ENCODE measurements at regions not wholly inside any gene's neighbourhood (a gene's known extent, or its start where the extent isn't known, plus 50 kb on each side); places are given as distances from the start of the nearest gene placed in this dataset.
"Not testable (repeated sequence)": the region's sequence is repeated elsewhere in the genome, so short reads cannot be mapped to it uniquely, and the experiment has no call there.

DNA sequence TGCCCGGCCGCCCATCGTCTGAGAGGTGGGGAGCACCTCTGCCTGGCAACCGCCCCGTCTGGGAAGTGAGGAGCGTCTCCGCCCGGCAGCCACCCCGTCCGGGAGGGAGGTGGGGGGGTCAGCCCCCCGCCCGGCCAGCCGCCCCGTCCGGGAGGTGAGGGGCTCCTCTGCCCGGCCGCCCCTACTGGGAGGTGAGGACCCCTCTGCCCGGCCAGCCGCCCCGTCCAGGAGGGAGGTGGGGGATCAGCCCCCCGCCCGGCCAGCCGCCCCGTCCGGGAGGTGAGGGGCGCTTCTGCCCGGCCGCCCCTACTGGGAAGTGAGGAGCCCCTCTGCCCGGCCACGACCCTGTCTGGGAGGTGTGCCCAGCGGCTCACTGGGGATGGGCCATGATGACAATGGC lies 80.5 kb upstream of the FAM110C start:
- not testable (repeated sequence) for H3K36me3 ChIP-seq (ENCODE audit: control insufficient read depth in 2 of 2, insufficient read depth in 2 of 2, low read length in 2 of 2); H3K27ac ChIP-seq (ENCODE audit: low read depth in 2 of 2, low read length in 2 of 2); H3K9ac ChIP-seq (ENCODE audit: low read depth in 1 of 2, low read length in 2 of 2); H3K4me3 ChIP-seq (ENCODE audit: low read length in 2 of 2); H3K4me1 ChIP-seq (ENCODE audit: control insufficient read depth in 2 of 2, insufficient read depth in 2 of 2, low read length in 2 of 2); H3K27me3 ChIP-seq (ENCODE audit: control insufficient read depth in 2 of 2, insufficient read depth in 2 of 2, low read length in 2 of 2); H3K9me3 ChIP-seq (ENCODE audit: control insufficient read depth in 2 of 2, low read length in 2 of 2)

DNA sequence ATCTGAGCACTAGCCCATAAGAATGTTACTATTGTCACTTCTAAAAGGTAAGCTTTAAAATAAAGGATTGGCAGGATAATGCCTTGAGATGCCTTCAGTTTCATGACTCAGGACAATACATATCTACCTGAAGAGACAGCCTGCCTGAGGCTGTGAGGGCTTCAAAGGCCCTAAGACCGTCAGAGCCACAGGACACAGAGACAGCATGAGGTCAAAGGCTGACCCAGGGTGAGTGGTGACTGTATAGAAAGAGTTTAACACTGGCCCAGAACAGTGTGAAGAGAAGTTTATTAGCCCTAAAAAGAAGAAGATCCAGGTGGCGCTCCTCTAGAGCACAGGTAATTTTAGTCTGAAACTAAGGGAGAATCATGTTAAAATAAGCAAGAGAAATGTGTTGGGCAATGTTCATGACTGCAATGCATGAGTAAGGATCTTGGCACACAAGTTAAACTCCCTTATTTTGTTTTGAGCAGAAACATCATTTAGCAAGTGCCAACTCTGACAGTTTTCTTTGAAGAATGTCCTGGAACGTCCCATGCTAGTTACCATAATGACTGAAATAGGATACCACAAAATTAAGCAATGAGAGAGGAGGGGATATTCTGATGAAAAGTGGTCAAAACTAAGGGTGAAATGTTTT lies 78.1 kb upstream of the FAM110C start:
- no peak overlapping the region for H3K4me3 ChIP-seq (ENCODE audit: low read length in 2 of 2)
- no peak overlapping the region for H3K27ac ChIP-seq (ENCODE audit: low read depth in 2 of 2, low read length in 2 of 2)
- H3K36me3 ChIP-seq (ENCODE audit: control insufficient read depth in 2 of 2, insufficient read depth in 2 of 2, low read length in 2 of 2), result no peaks in the 10 kb centered on the region

DNA sequence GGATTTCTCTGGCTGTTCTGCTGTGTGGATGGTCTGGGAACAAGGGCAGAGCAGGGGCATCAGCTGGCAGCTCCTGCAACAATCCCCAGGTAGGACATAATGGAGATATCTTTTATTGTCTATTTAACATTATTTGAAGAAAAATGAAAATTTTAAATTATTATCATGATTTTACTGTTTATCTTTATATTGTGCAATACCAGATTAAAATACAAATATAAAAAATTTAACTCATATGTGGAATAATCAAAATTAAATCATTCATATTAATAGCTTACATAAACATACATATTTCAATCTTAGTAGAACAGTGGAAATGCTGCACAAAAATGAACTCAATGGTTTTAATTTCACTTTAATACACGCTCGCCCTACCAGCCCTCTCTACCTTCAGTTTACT lies 70.6 kb upstream of the FAM110C start:
- Histone ChIP-seq H3K9me3 (ENCODE audit: control insufficient read depth in 2 of 2, low read length in 2 of 2) (no peaks in the 10 kb centered on the region), H3K36me3 (ENCODE audit: control insufficient read depth in 2 of 2, insufficient read depth in 2 of 2, low read length in 2 of 2) (no peaks in the 10 kb centered on the region), H3K4me1 (ENCODE audit: control insufficient read depth in 2 of 2, insufficient read depth in 2 of 2, low read length in 2 of 2) (no peaks in the 10 kb centered on the region), H3K27me3 (ENCODE audit: control insufficient read depth in 2 of 2, insufficient read depth in 2 of 2, low read length in 2 of 2) (no peaks in the 10 kb centered on the region), H3K9ac (ENCODE audit: low read depth in 1 of 2, low read length in 2 of 2) (no peak overlapping the region), H3K27ac (ENCODE audit: low read depth in 2 of 2, low read length in 2 of 2) (no peak overlapping the region), H3K4me3 (ENCODE audit: low read length in 2 of 2) (no peak overlapping the region)

More for the DNA sequence above, 78.1 kb upstream of the FAM110C start:
- Histone ChIP-seq H3K9me3 (ENCODE audit: control insufficient read depth in 2 of 2, low read length in 2 of 2) (no peaks in the 10 kb centered on the region), H3K9ac (ENCODE audit: low read depth in 1 of 2, low read length in 2 of 2) (no peak overlapping the region), H3K27me3 (ENCODE audit: control insufficient read depth in 2 of 2, insufficient read depth in 2 of 2, low read length in 2 of 2) (no peaks in the 10 kb centered on the region), H3K4me1 (ENCODE audit: control insufficient read depth in 2 of 2, insufficient read depth in 2 of 2, low read length in 2 of 2) (no peaks in the 10 kb centered on the region)

DNA sequence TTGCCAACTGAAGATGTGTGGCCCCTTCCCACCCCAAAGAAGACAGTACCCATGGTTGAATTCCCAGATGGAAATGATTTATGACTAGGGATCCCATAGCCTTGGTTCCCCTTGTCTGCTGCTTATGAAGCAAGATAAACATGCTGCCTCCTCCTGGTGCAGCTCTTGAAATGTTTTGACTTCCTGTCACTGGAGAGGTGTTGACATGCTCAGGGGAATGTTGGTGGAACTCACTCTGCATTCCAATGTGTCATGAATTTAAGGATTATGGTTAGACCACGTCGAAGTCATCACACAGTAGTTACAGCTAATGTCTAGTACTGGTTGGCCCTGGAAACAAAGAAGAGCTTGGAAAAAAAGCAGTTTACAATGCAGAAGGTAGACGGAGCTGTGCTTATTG lies 69.0 kb upstream of the FAM110C start:
- H3K9ac ChIP-seq (ENCODE audit: low read depth in 1 of 2, low read length in 2 of 2), result no peak overlapping the region
- H3K4me1 ChIP-seq (ENCODE audit: control insufficient read depth in 2 of 2, insufficient read depth in 2 of 2, low read length in 2 of 2), result no peaks in the 10 kb centered on the region
- no peaks in the 10 kb centered on the region for H3K27me3 ChIP-seq (ENCODE audit: control insufficient read depth in 2 of 2, insufficient read depth in 2 of 2, low read length in 2 of 2)
- no peaks in the 10 kb centered on the region for H3K36me3 ChIP-seq (ENCODE audit: control insufficient read depth in 2 of 2, insufficient read depth in 2 of 2, low read length in 2 of 2)
- no peak overlapping the region for H3K4me3 ChIP-seq (ENCODE audit: low read length in 2 of 2)
- H3K9me3 ChIP-seq (ENCODE audit: control insufficient read depth in 2 of 2, low read length in 2 of 2), result no peaks in the 10 kb centered on the region
- H3K27ac ChIP-seq (ENCODE audit: low read depth in 2 of 2, low read length in 2 of 2), result no peak overlapping the region

DNA sequence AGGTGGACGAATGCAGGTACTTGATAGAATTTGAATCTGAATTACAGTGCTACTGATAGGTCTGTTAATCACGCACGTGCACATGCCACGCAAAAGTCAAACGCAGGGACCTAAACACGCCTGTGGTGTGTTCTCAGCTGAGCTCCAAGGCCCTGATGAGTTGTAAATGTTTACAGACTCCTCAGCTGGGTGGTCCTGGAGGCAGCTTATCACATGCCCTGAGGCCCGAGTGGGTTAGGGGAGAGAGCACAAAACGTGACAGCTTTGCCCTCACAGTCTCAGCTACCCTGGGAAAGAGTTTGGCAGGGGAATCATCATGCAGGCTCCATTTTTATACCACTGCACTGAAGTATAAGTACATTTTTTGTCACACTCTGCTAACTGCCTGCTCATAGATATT lies 68.3 kb upstream of the FAM110C start:
- Histone ChIP-seq H3K36me3 (ENCODE audit: control insufficient read depth in 2 of 2, insufficient read depth in 2 of 2, low read length in 2 of 2) (no peaks in the 10 kb centered on the region), H3K4me3 (ENCODE audit: low read length in 2 of 2) (no peak overlapping the region), H3K9me3 (ENCODE audit: control insufficient read depth in 2 of 2, low read length in 2 of 2) (no peaks in the 10 kb centered on the region), H3K9ac (ENCODE audit: low read depth in 1 of 2, low read length in 2 of 2) (no peak overlapping the region), H3K27ac (ENCODE audit: low read depth in 2 of 2, low read length in 2 of 2) (no peak overlapping the region), H3K27me3 (ENCODE audit: control insufficient read depth in 2 of 2, insufficient read depth in 2 of 2, low read length in 2 of 2) (no peaks in the 10 kb centered on the region), H3K4me1 (ENCODE audit: control insufficient read depth in 2 of 2, insufficient read depth in 2 of 2, low read length in 2 of 2) (peaks cover 0 to 4% of the 10 kb centered on the region in 2 donors)

DNA sequence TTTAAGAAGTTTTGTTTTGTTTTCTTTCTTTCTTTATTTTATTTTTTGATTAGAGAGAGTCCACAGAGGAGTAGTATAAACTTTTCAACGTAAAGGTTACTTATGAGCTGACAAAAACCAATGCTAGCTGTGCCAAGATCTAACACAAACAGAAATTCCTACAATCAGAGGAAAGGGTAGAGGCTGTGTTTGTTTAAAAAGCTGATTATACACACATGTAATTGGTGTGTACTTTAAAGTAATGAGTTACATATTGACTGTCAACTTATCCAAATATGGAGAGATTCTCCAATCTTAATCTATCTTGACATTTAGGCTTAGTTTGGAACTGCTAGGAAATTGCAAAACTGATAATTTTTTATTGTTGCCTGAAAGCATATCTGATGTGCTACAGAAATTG lies 63.7 kb upstream of the FAM110C start:
- H3K27ac ChIP-seq (ENCODE audit: low read depth in 2 of 2, low read length in 2 of 2), result no peak overlapping the region
- no peaks in the 10 kb centered on the region for H3K36me3 ChIP-seq (ENCODE audit: control insufficient read depth in 2 of 2, insufficient read depth in 2 of 2, low read length in 2 of 2)

DNA sequence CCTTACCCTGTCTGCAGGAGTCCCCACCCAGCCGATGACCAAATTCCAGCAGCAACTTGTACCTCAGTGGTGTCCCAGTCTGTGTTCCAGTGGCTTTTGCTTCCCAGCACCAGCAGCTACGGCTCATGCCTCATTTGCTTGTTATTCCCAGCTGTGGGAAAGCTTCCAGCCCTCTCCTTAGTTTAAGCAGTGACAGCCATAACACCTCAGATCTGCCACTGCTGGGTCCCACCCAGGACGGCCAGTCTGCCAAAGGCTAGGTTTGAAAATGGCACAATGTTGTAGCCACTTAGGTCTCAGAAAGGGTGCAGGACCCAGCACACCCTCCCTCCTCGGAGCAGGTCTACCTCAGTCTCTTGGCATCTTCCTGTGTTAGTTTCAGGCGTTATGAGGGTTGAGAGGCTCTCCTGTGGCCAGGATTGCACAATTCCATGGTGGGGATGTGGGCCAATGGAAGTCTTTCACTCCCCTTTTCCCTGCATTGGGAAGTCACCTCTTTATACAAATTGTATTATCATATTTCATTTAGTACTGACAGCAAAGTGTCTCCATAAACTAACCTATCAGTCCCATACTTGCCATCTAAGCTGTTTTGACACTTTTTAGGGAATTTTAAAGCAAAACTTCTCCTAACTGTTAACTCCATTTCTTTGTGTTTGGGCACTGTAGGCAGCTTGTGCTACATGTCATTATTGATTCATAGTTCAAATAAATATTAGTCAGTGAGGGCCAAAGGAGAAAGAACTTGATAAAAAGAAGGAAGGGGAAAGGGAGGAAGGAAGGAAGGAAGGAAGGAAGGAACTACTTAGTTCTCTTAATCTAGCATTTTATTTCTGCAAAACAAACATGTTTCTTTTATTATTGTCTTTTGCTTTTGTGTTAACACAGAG lies 62.9 kb upstream of the FAM110C start:
- no peaks in the 10 kb centered on the region for H3K9me3 ChIP-seq (ENCODE audit: control insufficient read depth in 2 of 2, low read length in 2 of 2)
- no peak overlapping the region for H3K9ac ChIP-seq (ENCODE audit: low read depth in 1 of 2, low read length in 2 of 2)
- H3K4me3 ChIP-seq (ENCODE audit: low read length in 2 of 2), result no peak overlapping the region
- H3K27me3 ChIP-seq (ENCODE audit: control insufficient read depth in 2 of 2, insufficient read depth in 2 of 2, low read length in 2 of 2), result no peaks in the 10 kb centered on the region
- H3K36me3 ChIP-seq (ENCODE audit: control insufficient read depth in 2 of 2, insufficient read depth in 2 of 2, low read length in 2 of 2), result no peaks in the 10 kb centered on the region
- H3K27ac ChIP-seq (ENCODE audit: low read depth in 2 of 2, low read length in 2 of 2), result no peak overlapping the region
- H3K4me1 ChIP-seq (ENCODE audit: control insufficient read depth in 2 of 2, insufficient read depth in 2 of 2, low read length in 2 of 2), result peaks cover 0 to 4% of the 10 kb centered on the region in 2 donors

More for the DNA sequence above, 63.7 kb upstream of the FAM110C start:
- Histone ChIP-seq H3K9me3 (ENCODE audit: control insufficient read depth in 2 of 2, low read length in 2 of 2) (no peaks in the 10 kb centered on the region), H3K27me3 (ENCODE audit: control insufficient read depth in 2 of 2, insufficient read depth in 2 of 2, low read length in 2 of 2) (no peaks in the 10 kb centered on the region), H3K4me1 (ENCODE audit: control insufficient read depth in 2 of 2, insufficient read depth in 2 of 2, low read length in 2 of 2) (peaks cover 0 to 4% of the 10 kb centered on the region in 2 donors), H3K9ac (ENCODE audit: low read depth in 1 of 2, low read length in 2 of 2) (no peak overlapping the region), H3K4me3 (ENCODE audit: low read length in 2 of 2) (no peak overlapping the region)

DNA sequence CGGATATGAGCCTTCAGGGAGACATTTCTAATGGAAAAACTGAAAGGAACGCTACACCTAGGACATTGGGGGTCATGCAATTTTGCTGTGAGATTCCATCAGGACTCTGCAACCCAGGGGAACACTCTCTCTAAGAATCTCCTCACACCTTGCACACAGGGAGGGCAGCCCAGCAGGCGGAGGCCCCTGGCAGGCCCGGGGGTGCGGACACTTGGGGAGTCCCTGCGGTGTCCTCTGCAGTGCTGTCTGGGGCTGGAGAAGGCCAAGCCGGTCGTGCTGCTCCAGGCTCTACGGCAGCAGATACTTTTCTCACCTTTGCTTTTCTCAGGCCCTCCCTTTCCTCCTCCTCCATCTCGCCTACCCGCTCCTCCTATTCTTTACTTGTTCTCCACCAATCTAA lies 54.7 kb upstream of the FAM110C start:
- Histone ChIP-seq H3K27ac (ENCODE audit: low read depth in 2 of 2, low read length in 2 of 2) (no peak overlapping the region), H3K9ac (ENCODE audit: low read depth in 1 of 2, low read length in 2 of 2) (no peak overlapping the region), H3K4me1 (ENCODE audit: control insufficient read depth in 2 of 2, insufficient read depth in 2 of 2, low read length in 2 of 2) (no peaks in the 10 kb centered on the region), H3K9me3 (ENCODE audit: control insufficient read depth in 2 of 2, low read length in 2 of 2) (no peaks in the 10 kb centered on the region), H3K36me3 (ENCODE audit: control insufficient read depth in 2 of 2, insufficient read depth in 2 of 2, low read length in 2 of 2) (no peaks in the 10 kb centered on the region), H3K4me3 (ENCODE audit: low read length in 2 of 2) (no peak overlapping the region), H3K27me3 (ENCODE audit: control insufficient read depth in 2 of 2, insufficient read depth in 2 of 2, low read length in 2 of 2) (no peaks in the 10 kb centered on the region)

All from mucosa of rectum (tissue), 2 donors.